GM12872 (cell line): ENCODE measurements at regions not wholly inside any gene's neighbourhood (a gene's known extent, or its start where the extent isn't known, plus 50 kb on each side); places are given as distances from the start of the nearest gene placed in this dataset.

Experiments
- TF ChIP-seq, protein P1 (sequence below): IDR thresholded peaks from 3 replicates; pipeline ENCODE4 v1.5.1; 2011; ENCODE audit warnings: low read depth, mild to moderate bottlenecking, low read length, moderate library complexity; ENCODE audit not compliant: insufficient read depth

GRCh38 chr12:24246376-24246775 is 296.9 kb upstream of the SOX5 start:
- TF ChIP-seq, protein P1, sequence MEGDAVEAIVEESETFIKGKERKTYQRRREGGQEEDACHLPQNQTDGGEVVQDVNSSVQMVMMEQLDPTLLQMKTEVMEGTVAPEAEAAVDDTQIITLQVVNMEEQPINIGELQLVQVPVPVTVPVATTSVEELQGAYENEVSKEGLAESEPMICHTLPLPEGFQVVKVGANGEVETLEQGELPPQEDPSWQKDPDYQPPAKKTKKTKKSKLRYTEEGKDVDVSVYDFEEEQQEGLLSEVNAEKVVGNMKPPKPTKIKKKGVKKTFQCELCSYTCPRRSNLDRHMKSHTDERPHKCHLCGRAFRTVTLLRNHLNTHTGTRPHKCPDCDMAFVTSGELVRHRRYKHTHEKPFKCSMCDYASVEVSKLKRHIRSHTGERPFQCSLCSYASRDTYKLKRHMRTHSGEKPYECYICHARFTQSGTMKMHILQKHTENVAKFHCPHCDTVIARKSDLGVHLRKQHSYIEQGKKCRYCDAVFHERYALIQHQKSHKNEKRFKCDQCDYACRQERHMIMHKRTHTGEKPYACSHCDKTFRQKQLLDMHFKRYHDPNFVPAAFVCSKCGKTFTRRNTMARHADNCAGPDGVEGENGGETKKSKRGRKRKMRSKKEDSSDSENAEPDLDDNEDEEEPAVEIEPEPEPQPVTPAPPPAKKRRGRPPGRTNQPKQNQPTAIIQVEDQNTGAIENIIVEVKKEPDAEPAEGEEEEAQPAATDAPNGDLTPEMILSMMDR, result no peak

DNA sequence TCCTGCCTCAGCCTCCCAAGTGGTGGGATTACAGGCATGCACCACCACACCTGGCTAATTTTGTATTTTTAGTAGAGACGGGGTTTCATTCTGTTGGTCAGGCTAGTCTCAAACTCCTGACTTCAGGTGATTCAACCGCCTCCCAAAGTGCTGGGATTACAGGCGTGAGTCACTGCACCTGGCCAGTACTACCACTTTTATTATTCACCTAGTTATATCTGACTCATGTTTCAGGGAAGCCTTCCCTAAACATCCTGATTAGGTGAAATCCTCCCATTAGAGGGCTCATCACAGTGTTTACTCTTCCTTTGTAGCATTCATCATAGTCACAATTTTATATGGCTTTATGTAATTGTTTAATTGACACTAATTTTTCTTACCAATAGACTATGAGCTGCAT is 295.3 kb upstream of the SOX5 start:
- TF ChIP-seq, protein P1, result no peak

DNA sequence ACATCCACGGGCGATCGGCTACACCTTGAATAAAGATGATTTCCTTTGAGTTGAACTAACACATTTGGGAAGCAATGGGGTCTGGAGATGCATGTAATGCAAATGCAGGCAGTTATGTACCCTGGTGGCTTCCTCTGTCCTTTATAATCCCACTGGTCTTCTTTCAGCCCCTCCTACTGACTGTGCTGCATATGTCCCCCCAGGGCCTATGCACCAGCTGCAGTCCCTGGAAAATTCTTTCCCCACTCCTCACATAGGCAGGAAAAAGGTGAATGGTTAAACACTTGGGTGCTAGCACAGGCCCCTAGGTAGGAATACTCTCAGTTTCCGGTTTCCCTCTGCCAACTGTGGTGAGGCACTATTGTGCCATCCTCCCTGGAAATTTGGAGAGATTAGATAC is 294.8 kb upstream of the SOX5 start:
- TF ChIP-seq, protein P1, result no peak

- TF ChIP-seq, protein P1, result no peak
These were observed 291.2 kb upstream of the SOX5 start for GRCh38 chr12:24240707-24241106.

DNA sequence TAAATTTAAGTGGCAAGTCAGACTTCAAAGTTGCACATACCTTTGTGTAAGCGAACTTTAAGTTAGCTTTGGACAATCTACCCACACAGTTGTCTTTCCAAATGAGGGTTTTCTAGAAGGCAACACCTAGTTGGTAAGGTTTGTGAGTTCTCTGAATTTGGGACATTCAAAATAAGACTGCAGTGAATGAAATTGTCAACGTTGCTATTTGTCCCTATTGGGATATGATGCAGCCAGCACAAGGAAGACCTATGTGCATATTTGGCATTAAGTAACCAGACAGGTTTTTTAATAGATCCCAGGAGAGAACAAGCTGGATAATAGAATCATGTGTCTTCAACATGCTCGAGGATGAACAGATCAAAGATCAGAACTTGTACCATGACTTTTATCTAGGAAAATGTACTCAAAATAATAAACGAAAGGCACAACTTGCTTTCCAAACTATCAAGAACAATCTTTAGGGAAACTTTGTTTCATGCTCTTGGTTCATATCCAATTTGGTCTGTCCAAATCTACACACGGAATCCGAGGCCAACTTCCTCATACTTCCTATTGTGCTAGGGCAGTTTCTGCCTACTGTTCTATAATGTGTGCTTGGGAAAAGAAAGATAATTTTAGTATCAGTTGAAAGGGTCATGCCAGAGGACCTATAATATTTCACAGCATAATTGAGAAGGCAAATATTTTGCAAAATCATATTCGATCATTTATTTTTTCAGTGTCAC is 284.2 kb upstream of the SOX5 start:
- TF ChIP-seq, protein P1, result no peak

- TF ChIP-seq, protein P1, result no peak
These were observed 283.1 kb upstream of the SOX5 start for GRCh38 chr12:24232531-24232930.

GRCh38 chr12:24231298-24231697 is 281.8 kb upstream of the SOX5 start:
- TF ChIP-seq, protein P1, result no peak
